ENCODE measurements at regions not wholly inside any gene's neighbourhood (a gene's known extent, or its start where the extent isn't known, plus 50 kb on each side); places are given as distances from the start of the nearest gene placed in this dataset.

GRCh38 chr12:24095245-24095644 lies 145.8 kb upstream of the SOX5 start:
- no peaks in the 10 kb centered on the region for H4K20me1 ChIP-seq (ENCODE audit: control insufficient read depth, extremely low read depth, insufficient read depth, low read length)
- dilution Hi-C loops (cut with MboI; ENCODE audit: extremely low pct_ligation_motif_present, low sequenced_read_pairs), result no loop called here
- no peak for FAIRE-seq

GRCh38 chr12:24089510-24089890 lies 140.0 kb upstream of the SOX5 start:
- no peak overlapping the region for H3K4me3 ChIP-seq (ENCODE audit: control insufficient read depth in 2 of 3, extremely low read depth in 1 of 3, insufficient read depth in 2 of 3, low read depth in 1 of 3, low read length in 3 of 3)
- no peak for TF ChIP-seq CTCF (optimal IDR thresholded peaks at IDR 0.05 in 1 of 3, IDR thresholded peaks at IDR 0.05 in 1 of 3, conservative IDR thresholded peaks at IDR 0.05 in 1 of 3; ENCODE audit: extremely low read depth in 1 of 3, insufficient read depth in 2 of 3, low read length in 3 of 3)
- TF ChIP-seq EZH2 (IDR thresholded peaks at IDR 0.05; ENCODE audit: low read length), result no peak
- no peak for FAIRE-seq
- no peaks in the 10 kb centered on the region for H3K27me3 ChIP-seq (ENCODE audit: control insufficient read depth, extremely low read depth, insufficient read depth, low read length)
- no peak overlapping the region for H3K27ac ChIP-seq (ENCODE audit: control insufficient read depth, insufficient read depth, low read length)
- H4K20me1 ChIP-seq (ENCODE audit: control insufficient read depth, extremely low read depth, insufficient read depth, low read length), result no peaks in the 10 kb centered on the region
- H2AFZ ChIP-seq (ENCODE audit: control insufficient read depth, low read length), result no peak overlapping the region
- no peaks in the 10 kb centered on the region for H3K9me1 ChIP-seq (ENCODE audit: control insufficient read depth, extremely low read depth, insufficient read depth, low read length)
- DNase-seq (ENCODE audit: low read depth, low spot score), result no peak
- H3K36me3 ChIP-seq (ENCODE audit: control insufficient read depth in 2 of 2, extremely low read depth in 1 of 2, insufficient read depth in 2 of 2, low read length in 2 of 2), result no peaks in the 10 kb centered on the region
- H3K9me3 ChIP-seq (ENCODE audit: control insufficient read depth, low read depth, low read length), result no peaks in the 10 kb centered on the region
- no peaks in the 10 kb centered on the region for H3K4me1 ChIP-seq (ENCODE audit: control insufficient read depth, extremely low read depth, insufficient read depth, low read length)
- dilution Hi-C loops (cut with MboI; ENCODE audit: extremely low pct_ligation_motif_present, low sequenced_read_pairs), result no loop called here
- H3K4me2 ChIP-seq (ENCODE audit: control insufficient read depth, extremely low read depth, insufficient read depth, low read depth, low read length), result no peak overlapping the region
- no peak overlapping the region for H3K9ac ChIP-seq (ENCODE audit: control insufficient read depth, extremely low read depth, insufficient read depth, low read length)
- H3K79me2 ChIP-seq (ENCODE audit: control insufficient read depth, insufficient read depth, low read length), result no peaks in the 10 kb centered on the region

More at GRCh38 chr12:24095245-24095644, 145.8 kb upstream of the SOX5 start:
- TF ChIP-seq CTCF (optimal IDR thresholded peaks at IDR 0.05 in 1 of 3, IDR thresholded peaks at IDR 0.05 in 1 of 3, conservative IDR thresholded peaks at IDR 0.05 in 1 of 3; ENCODE audit: extremely low read depth in 1 of 3, insufficient read depth in 2 of 3, low read length in 3 of 3) (no peak), EZH2 (IDR thresholded peaks at IDR 0.05; ENCODE audit: low read length) (no peak)
- no peak overlapping the region for H2AFZ ChIP-seq (ENCODE audit: control insufficient read depth, low read length)
- H3K9me1 ChIP-seq (ENCODE audit: control insufficient read depth, extremely low read depth, insufficient read depth, low read length), result no peaks in the 10 kb centered on the region
- no peaks in the 10 kb centered on the region for H3K4me1 ChIP-seq (ENCODE audit: control insufficient read depth, extremely low read depth, insufficient read depth, low read length)
- no peak overlapping the region for H3K4me2 ChIP-seq (ENCODE audit: control insufficient read depth, extremely low read depth, insufficient read depth, low read depth, low read length)
- H3K4me3 ChIP-seq (ENCODE audit: control insufficient read depth in 2 of 3, extremely low read depth in 1 of 3, insufficient read depth in 2 of 3, low read depth in 1 of 3, low read length in 3 of 3), result no peak overlapping the region
- DNase-seq (ENCODE audit: low read depth, low spot score), result no peak
- H3K9ac ChIP-seq (ENCODE audit: control insufficient read depth, extremely low read depth, insufficient read depth, low read length), result no peak overlapping the region
- H3K36me3 ChIP-seq (ENCODE audit: control insufficient read depth in 2 of 2, extremely low read depth in 1 of 2, insufficient read depth in 2 of 2, low read length in 2 of 2), result no peaks in the 10 kb centered on the region
- H3K79me2 ChIP-seq (ENCODE audit: control insufficient read depth, insufficient read depth, low read length), result no peaks in the 10 kb centered on the region
- no peaks in the 10 kb centered on the region for H3K27me3 ChIP-seq (ENCODE audit: control insufficient read depth, extremely low read depth, insufficient read depth, low read length)
- no peak overlapping the region for H3K27ac ChIP-seq (ENCODE audit: control insufficient read depth, insufficient read depth, low read length)
- no peaks in the 10 kb centered on the region for H3K9me3 ChIP-seq (ENCODE audit: control insufficient read depth, low read depth, low read length)

All from keratinocyte (primary cell).